Motor neuron (in vitro differentiated cells): ENCODE measurements at regions not wholly inside any gene's neighbourhood (a gene's known extent, or its start where the extent isn't known, plus 50 kb on each side); places are given as distances from the start of the nearest gene placed in this dataset.
A peak's percentile ranks its signal among the peaks of the same experiment; 100 is the strongest.

Source experiments
- ATAC-seq, 8 experiments: fragments of 200-7000 bp; cut with Tn5 transposase; replicated peaks in 6 of 8; 2 replicates each; pipeline ENCODE4 v1.8.0; 2021; ENCODE audit warnings: mild to moderate bottlenecking in 8 of 8, moderate library complexity in 8 of 8
- H3K27ac ChIP-seq, 2 donors: fragments of 250-450 bp; sonication (Bioruptor Pico); 2 replicates each; pipeline ENCODE4 v1.9.0; 2021; ENCODE audit warnings: antibody characterized with exemption in 2 of 2, mild to moderate bottlenecking in 2 of 2, moderate library complexity in 1 of 2
- H3K4me1 ChIP-seq, 2 donors: fragments of 250-450 bp; sonication (Bioruptor Pico); replicated peaks in 1 of 2; 2 replicates each; pipeline ENCODE4 v1.6.1; 2021; ENCODE audit warnings: antibody characterized with exemption in 2 of 2, mild to moderate bottlenecking in 2 of 2, moderate library complexity in 1 of 2
- H3K4me3 ChIP-seq, 5 donors: fragments of 250-450 bp; sonication (Bioruptor Pico); 2 replicates each; pipeline ENCODE4 v1.9.0; 2021; ENCODE audit warnings: antibody characterized with exemption in 5 of 5, mild to moderate bottlenecking in 5 of 5, moderate library complexity in 4 of 5
- WGBS, 10 experiments: fragments of 450-650 bp; shearing (Covaris generic); methylation state at CpG; one replicate each; pipeline ENCODE4 v1.0.0; 2022; 5-methylcytosine and 5-hydroxymethylcytosine counted together
- in situ Hi-C, 9 experiments: fragments of 400-800 bp; cut with MboI; loops; one replicate each; pipeline ENCODE4 v1.15.0; 2021; ENCODE audit warnings: low sequenced_read_pairs in 9 of 9, low pct_unique_long_range_greater_than_20kb in 2 of 9; ENCODE audit not compliant: unreplicated experiment in 9 of 9

DNA sequence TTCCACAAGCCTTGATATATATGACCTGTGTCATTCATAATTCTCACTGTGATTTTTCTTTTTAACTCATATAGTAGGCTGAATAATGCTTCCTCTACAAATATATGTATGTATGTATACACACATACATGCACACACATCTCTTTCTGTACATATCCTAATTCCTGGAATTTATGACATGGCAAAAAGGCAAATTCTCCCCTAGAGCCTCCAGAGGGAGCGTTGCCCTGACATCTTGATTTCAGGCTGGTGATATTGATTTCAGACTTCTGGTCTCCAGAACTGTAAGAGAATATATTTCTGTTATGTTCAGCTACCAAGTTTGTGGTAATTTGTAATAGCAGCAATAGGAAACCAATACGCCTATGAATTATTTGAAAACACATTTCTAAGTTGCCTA lies 166.6 kb upstream of the GAS1 start:
- Histone ChIP-seq H3K4me3 (no peak overlapping the region), H3K27ac (no peak overlapping the region), H3K4me1 (no peaks in the 10 kb centered on the region)
- 63 to 100% (median 85%) methylated on average over 1 to 2 of the region's 2 CpGs; no CpG with 5 or more reads in 1 of the 10 experiments for WGBS, 10 experiments
- in situ Hi-C loops: no loop called here
- peak in 1 of 8 experiments; percentile 59 for ATAC-seq

DNA sequence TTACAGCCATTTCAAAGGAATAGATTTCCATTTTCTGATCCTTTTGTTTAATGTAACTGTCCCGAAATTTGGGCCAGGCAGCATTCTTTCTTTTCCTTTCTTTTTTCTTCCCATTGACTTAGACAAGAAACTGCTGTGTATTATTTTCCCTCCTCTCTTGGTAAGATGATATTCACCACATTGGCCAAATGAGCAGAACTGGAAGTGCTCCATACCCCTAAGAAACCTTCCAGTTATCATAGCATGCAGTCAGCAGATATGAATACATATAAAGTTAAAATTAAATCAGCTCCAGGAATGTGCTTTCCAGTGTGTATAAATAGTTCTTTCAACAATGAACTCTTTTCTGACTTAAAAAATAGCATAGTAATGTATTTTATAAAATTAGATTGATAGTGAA lies 168.5 kb upstream of the GAS1 start:
- H3K4me1 ChIP-seq: no peaks in the 10 kb centered on the region
- in situ Hi-C loops: no loop called here
- H3K4me3 ChIP-seq: no peak overlapping the region
- ATAC-seq: no peak
- H3K27ac ChIP-seq: no peak overlapping the region
- 0 to 86% (median 61%) methylated on average over 1 of the region's 1 CpG; no CpG with 5 or more reads in 2 of the 10 experiments for WGBS, 10 experiments

DNA sequence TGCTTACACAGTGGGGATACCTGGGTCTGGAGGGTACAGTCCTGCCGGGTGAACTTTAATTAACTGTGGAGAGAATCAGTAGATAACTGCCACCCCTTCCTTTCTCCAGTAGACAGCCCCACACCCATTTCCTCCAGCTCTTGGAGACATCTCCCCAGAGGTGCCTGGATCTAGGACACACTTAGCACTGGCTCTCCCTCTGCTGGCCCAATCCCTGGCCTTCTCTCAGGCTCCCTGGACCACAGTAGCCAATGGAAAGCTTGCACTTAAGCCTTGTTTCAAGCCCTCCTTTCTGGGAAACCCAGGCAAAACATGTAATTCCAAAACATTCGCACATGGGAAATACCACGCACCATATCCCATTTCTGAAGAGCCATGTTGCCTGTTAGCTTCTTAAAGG lies 169.2 kb upstream of the GAS1 start:
- Histone ChIP-seq H3K27ac (no peak overlapping the region), H3K4me1 (no peaks in the 10 kb centered on the region), H3K4me3 (no peak overlapping the region)
- in situ Hi-C loops: no loop called here
- 80 to 100% (median 100%) methylated on average over 1 to 3 of the region's 3 CpGs; no CpG with 5 or more reads in 3 of the 10 experiments for WGBS, 10 experiments
- ATAC-seq: no peak

DNA sequence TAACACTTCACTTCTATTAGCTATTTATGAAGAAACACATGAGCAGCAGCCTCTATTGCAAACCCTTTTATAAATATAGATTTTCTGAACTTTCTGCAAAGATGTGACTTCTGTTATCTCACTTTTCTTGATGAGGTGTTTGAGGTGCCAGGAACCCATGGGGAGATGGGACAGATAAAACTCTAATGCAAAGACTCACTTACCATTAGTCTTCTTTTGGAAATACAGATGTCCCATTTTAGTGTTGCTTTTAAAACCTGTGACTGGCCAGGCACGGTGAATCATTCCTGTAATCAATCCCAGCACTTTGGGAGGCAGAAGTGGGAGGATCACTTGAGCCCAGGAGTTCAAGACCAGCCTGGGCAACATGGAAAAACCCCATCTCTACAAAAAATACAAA lies 171.3 kb upstream of the GAS1 start:
- WGBS, 10 experiments: 71 to 100% (median 80%) methylated on average over 1 of the region's 1 CpG; no CpG with 5 or more reads in 7 of the 10 experiments
- H3K27ac ChIP-seq: no peak overlapping the region
- ATAC-seq: no peak
- no peak overlapping the region for H3K4me3 ChIP-seq
- H3K4me1 ChIP-seq: peaks cover 0 to 7% of the 10 kb centered on the region in 2 donors
- in situ Hi-C loops: no loop called here

DNA sequence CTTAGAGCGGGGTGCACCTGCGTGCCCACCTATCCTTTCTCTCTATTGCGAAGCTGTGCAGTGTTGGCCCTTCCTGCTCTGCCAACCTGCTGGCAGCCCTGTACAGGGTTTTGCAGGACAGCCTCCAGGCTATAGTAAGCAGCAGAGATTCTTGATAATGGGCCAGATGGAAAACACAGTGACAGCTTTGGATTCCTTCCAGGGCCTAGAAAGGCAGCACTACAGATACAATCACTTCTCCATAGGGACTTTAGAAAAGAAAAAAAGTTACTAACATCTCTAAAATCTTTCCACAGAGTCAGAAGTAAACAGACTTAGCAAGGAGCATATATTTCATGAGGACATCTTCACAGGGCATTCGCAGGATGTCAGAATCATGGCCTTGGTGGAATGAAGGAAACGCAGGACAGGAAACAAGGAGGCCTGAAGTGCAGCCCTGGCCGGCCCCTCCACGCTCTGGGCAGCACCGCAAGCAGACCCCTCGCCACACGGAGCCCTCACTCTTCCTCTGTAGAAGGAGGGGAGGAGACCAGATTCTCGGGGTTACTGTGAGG lies 172.1 kb upstream of the GAS1 start:
- peak in 5 of 8 experiments; percentile 44 to 95 (median 62) for ATAC-seq
- in situ Hi-C loops: no loop called here
- H3K4me1 ChIP-seq: peaks cover 3 to 7% of the 10 kb centered on the region in 2 donors
- no peak overlapping the region for H3K27ac ChIP-seq
- WGBS, 10 experiments: 57 to 100% (median 86%) methylated on average over 1 to 4 of the region's 11 CpGs; no CpG with 5 or more reads in 1 of the 10 experiments
- H3K4me3 ChIP-seq: no peak overlapping the region

DNA sequence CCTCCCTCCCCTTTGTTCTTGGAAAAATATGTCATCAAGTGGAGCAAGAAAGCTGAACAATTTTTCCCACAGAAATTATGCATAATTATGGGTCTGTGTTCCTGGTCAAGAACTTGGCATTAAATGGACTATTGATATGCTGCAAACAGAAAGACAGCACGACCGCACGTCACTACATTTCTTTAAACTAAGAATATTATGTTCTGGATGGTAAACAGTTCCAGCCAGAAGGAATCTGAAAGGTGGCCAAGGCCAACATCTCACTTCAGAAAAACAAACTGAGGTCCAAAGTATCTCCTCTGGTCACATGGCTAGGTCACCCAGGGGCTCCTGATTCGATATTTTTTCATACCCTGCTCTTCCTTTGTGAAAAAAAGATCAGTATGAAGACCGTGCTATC lies 173.3 kb upstream of the GAS1 start:
- no peak for ATAC-seq
- no peak overlapping the region for H3K4me3 ChIP-seq
- in situ Hi-C loops: no loop called here
- peaks cover 3 to 7% of the 10 kb centered on the region in 2 donors for H3K4me1 ChIP-seq
- WGBS, 10 experiments: 88 to 100% (median 97%) methylated on average over 1 to 5 of the region's 5 CpGs; no CpG with 5 or more reads in 4 of the 10 experiments
- H3K27ac ChIP-seq: no peak overlapping the region

DNA sequence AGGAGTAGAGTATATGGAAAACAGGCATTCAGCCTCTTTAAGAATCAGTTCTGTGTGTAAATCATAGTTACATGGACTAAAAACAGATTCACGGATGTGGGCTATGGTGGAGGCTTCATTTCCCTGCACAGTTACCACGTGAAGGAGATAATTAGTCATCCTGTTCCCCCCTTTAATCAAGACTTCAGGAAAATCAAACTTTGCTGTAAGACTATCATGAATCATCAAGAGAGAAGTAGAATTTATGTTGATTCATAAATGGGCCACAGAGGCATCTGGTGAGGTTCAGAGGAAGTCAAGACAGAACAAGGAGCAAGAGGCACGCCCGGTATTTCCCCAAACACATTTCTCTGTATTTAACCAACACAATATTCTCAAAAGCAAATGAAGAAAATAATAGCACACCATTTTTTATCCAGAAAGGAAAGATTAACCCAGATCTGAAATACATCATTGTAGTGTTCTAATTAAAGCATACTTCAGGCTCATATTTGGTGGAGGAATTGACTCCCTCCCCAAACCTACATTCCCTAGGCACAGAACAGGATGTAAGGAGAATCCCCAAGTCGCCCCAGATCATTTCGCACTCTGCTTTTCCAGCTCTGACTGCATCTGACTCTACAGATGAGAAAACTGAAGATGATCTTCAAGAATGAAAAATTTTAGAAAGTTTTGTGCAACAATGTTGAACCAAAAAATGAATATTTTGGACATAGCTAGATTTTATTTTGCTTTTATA lies 175.8 kb upstream of the GAS1 start:
- Histone ChIP-seq H3K4me1 (peaks cover 7 to 10% of the 10 kb centered on the region in 2 donors), H3K27ac (no peak overlapping the region), H3K4me3 (no peak overlapping the region)
- peak in 4 of 8 experiments; percentile 45 to 96 (median 76) for ATAC-seq
- in situ Hi-C loops: no loop called here
- WGBS, 10 experiments: 28 to 100% (median 78%) methylated on average over 1 to 6 of the region's 6 CpGs; no CpG with 5 or more reads in 1 of the 10 experiments

DNA sequence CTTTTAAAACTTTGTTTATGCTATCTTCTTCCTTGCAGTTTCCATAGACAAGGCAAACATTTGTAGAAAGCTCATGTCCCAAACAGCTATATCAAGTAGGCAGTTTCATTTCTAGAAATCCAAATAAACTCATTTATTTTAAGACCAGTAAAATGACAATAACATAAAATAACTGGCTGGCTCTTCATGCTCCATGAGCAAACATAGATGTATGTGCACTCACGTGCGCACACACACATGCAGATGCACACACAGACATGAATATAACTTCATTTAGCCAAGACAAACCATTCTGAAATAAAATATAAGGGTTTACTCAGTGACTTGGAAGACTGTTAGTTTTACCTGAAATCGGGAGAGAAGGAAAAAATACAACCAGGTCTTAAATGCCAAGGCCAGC lies 176.5 kb upstream of the GAS1 start:
- Histone ChIP-seq H3K27ac (no peak overlapping the region), H3K4me1 (peaks cover 7 to 14% of the 10 kb centered on the region in 2 donors), H3K4me3 (no peak overlapping the region)
- WGBS, 10 experiments: 53 to 100% (median 89%) methylated on average over 1 to 3 of the region's 3 CpGs; no CpG with 5 or more reads in 2 of the 10 experiments
- in situ Hi-C loops: no loop called here
- no peak for ATAC-seq

DNA sequence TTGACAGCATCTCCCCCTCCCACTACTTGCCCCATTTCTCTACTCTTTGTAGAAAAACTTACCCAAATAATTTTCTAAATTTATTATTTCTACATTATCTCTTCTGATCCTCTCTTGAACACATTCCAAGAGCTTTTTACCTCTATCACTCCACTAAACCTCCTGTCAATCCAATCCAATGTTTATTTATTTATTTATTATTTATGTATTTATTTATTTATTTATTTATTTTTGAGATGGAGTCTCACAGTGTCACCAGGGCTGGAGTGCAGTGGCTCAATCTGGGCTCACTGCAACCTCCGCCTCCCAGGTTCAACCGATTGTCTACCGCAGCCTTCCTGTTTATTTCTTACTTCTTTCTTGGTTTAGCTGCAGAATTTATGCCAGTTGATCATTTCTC lies 178.5 kb upstream of the GAS1 start:
- no peak for ATAC-seq
- Histone ChIP-seq H3K4me1 (peaks cover 7 to 15% of the 10 kb centered on the region in 2 donors), H3K27ac (no peak overlapping the region), H3K4me3 (no peak overlapping the region)
- in situ Hi-C loops: no loop called here
- 75 to 100% (median 97%) methylated on average over 1 to 3 of the region's 3 CpGs for WGBS, 10 experiments

DNA sequence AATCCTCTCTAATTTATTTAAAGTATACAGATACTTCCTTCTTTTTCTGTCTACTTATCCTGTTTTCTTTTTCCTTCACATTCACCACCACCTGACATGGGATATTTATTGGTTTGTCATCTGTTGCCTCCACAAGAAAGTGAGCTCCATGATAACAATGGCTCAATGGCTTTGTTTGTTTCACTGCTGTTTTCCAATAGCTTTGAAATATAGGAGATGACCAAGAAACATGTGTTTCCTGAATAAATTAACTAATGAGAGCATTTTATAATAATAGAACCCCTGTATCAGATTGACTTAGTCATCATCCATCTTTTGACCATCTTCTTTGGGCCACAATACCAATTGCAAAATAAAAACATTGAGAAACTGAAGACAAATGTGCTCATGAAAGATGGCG lies 180.2 kb upstream of the GAS1 start:
- WGBS, 10 experiments: 33 to 100% (median 80%) methylated on average over 1 of the region's 1 CpG; no CpG with 5 or more reads in 3 of the 10 experiments
- in situ Hi-C loops: no loop called here

DNA sequence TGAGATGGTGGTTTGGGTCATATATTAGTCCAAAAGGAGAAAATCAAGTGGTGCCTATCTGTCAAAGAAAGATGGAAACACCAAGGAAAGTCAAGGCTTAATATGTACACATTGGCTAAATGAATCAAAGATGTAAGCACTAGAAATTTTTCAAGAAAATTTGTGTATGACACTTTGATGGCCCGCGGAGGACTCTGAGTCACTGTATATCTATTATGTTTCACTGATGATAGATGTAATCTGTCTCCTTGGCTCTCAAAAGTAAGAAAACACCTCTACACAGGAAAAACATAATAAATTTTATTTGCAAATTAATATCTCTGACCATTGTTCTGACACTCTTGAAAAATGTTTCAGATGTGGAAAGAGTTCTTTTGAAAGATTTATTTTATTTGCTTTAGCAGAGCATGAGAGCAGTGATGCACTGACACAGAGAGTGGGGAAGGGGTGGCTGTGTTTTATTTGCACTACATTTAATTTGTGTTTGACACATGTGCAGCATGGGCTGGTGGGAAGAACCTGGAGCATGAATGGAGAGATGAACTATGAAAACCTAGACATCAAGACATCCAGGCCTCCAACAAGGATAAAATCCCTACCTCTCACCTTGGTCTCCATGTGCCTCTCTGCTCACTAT lies 180.8 kb upstream of the GAS1 start:
- Histone ChIP-seq H3K4me3 (no peak overlapping the region), H3K4me1 (peaks cover 0 to 15% of the 10 kb centered on the region in 2 donors), H3K27ac (no peak overlapping the region)
- WGBS, 10 experiments: 50 to 100% (median 85%) methylated on average over 1 to 2 of the region's 2 CpGs; no CpG with 5 or more reads in 3 of the 10 experiments
- peak in 5 of 8 experiments; percentile 85 to 92 (median 91) for ATAC-seq
- in situ Hi-C loops: no loop called here

More for the DNA sequence above, 180.2 kb upstream of the GAS1 start:
- peak in 2 of 8 experiments; percentile 31 to 48 for ATAC-seq
- Histone ChIP-seq H3K27ac (no peak overlapping the region), H3K4me3 (no peak overlapping the region), H3K4me1 (peaks cover 2 to 15% of the 10 kb centered on the region in 2 donors)

DNA sequence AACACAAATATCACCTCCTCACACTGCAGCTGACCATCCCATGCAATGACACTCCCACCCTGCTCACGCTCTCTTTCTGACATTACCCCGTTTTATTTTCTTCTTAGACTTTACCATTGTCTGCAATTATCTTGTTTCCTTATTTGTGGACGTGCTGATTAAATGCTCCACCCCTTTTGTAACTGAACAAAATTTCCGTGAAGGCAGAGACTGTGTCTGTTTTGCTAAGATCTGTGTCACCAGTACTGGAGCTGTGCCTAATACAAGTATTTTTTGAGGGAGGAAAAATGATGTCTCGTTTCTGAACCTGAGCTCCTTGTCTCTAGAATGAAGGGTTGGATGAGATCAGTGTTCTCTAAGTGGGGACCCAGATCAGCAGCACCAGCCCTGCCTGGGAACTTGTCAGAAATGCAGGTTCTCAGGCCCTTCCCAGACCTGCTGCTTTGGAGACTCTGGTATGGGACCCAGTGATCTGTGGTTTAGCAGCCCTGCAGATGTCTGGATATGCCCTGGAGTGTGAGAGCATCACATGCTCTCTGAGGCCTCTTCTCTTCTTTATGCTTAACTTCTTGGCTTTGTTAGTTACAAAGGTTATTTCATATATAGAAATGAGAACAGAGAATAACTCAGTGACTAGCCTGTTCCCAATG lies 181.7 kb upstream of the GAS1 start:
- WGBS, 10 experiments: 28 to 81% (median 60%) methylated on average over 3 to 5 of the region's 5 CpGs; no CpG with 5 or more reads in 1 of the 10 experiments
- in situ Hi-C loops: no loop called here

DNA sequence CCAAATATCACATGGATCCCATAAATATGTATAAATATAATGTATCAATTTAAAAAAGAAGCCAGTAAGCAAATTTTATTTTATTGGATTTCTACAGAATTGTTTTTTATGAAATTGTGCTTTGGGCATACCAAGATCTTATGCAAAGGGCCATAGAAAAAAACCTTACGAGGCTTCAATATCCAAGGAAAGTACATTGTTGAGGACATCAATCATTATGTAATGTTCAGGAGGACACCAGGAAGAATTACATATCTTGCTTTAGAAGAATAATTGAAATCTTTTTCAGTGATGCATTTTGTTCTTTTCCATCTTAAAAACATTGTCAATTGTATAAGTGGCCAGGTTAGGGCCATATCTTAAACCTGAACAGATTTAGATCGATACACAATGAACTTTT lies 187.8 kb upstream of the GAS1 start:
- H3K4me3 ChIP-seq: no peak overlapping the region
- 71 to 100% (median 88%) methylated on average over 1 to 2 of the region's 2 CpGs; no CpG with 5 or more reads in 1 of the 10 experiments for WGBS, 10 experiments
- ATAC-seq: no peak
- H3K27ac ChIP-seq: no peak overlapping the region
- in situ Hi-C loops: no loop called here
- peaks cover 5 to 22% of the 10 kb centered on the region in 2 donors for H3K4me1 ChIP-seq

More for the DNA sequence above, 181.7 kb upstream of the GAS1 start:
- Histone ChIP-seq H3K4me1 (peaks cover 0 to 15% of the 10 kb centered on the region in 2 donors), H3K4me3 (no peak overlapping the region), H3K27ac (no peak overlapping the region)
- ATAC-seq: no peak
